Transverse colon (tissue), 4 donors: ENCODE measurements at regions not wholly inside any gene's neighbourhood (a gene's known extent, or its start where the extent isn't known, plus 50 kb on each side); places are given as distances from the start of the nearest gene placed in this dataset.

Experiments used
- DNase-seq: peaks from one replicate; pipeline ENCODE4 v3.0.0-alpha.2; 2019
- H3K27ac ChIP-seq, 4 donors: fragments of 200-600 bp; sonication (generic); 2 replicates each; pipeline ENCODE4 v1.5.1; 2016 to 2018; ENCODE audit warnings: inconsistent platforms in 4 of 4
- H3K27me3 ChIP-seq: fragments of 200-600 bp; sonication (generic); 2 replicates; pipeline ENCODE4 v1.5.1; 2017; ENCODE audit warnings: inconsistent platforms
- H3K36me3 ChIP-seq, 4 donors: fragments of 200-600 bp; sonication (generic); 2 replicates each; pipeline ENCODE4 v1.5.1; 2017 to 2019; ENCODE audit warnings: inconsistent platforms in 4 of 4
- H3K4me1 ChIP-seq, 4 donors: fragments of 200-600 bp; sonication (generic); 2 replicates each; pipeline ENCODE4 v1.5.1; 2017 to 2020; ENCODE audit warnings: inconsistent platforms in 4 of 4
- H3K4me3 ChIP-seq, 4 donors: fragments of 200-600 bp; sonication (generic); 1 replicate in 1 of 4; 2 replicates in 3 of 4; pipeline versions ENCODE4 v1.5.1 to v1.6.1; 2017 to 2019; ENCODE audit warnings: inconsistent platforms in 4 of 4
- H3K9me3 ChIP-seq, 2 donors: fragments of 200-600 bp; sonication (generic); 2 replicates each; pipeline ENCODE4 v1.5.1; 2017 to 2019; ENCODE audit warnings: inconsistent platforms in 2 of 2
- CTCF ChIP-seq, 5 experiments: fragments of 200-600 bp in 3 of 5; fragments of 450-650 bp in 2 of 5; sonication (generic) in 3 of 5; IDR thresholded peaks; 1 replicate in 2 of 5; 2 replicates in 3 of 5; pipeline ENCODE4 v1.5.1; 2016 to 2017; ENCODE audit warnings: antibody characterized with exemption in 5 of 5, inconsistent platforms in 3 of 5, mild to moderate bottlenecking in 2 of 5, moderate library complexity in 1 of 5
- EP300 ChIP-seq: sonication (generic); formaldehyde crosslinking; IDR thresholded peaks from one replicate; pipeline ENCODE4 v1.6.1; 2017; ENCODE audit warnings: antibody characterized with exemption, low read depth
- POLR2A ChIP-seq: fragments of 450-650 bp; IDR thresholded peaks from one replicate; pipeline ENCODE4 v1.6.1; 2016; ENCODE audit warnings: antibody characterized with exemption, mild to moderate bottlenecking, moderate library complexity
- POLR2AphosphoS5 ChIP-seq, 3 donors: sonication (generic); formaldehyde crosslinking; IDR thresholded peaks; one replicate each; pipeline ENCODE4 v1.6.1; 2016; ENCODE audit warnings: antibody characterized with exemption in 3 of 3
- WGBS, 2 donors: methylation state at CpG; one replicate each; pipeline ENCODE4 v1.1.5; 2018; ENCODE audit warnings: low coverage in 1 of 2; 5-methylcytosine and 5-hydroxymethylcytosine counted together
- in situ Hi-C, 4 donors: fragments of 200-750 bp; cut with MboI; loops; one replicate each; pipeline versions ENCODE4 v1.15.0 to v1.15.1; 2017; ENCODE audit warnings: low sequenced_read_pairs in 3 of 4, low pct_ligation_motif_present in 1 of 4, low pct_unique_long_range_greater_than_20kb in 1 of 4
- intact Hi-C: fragments of 100-400 bp; cut with DNase I; formaldehyde crosslinking; loops from one replicate; pipeline ENCODE4 v1.15.1; 2023; ENCODE audit warnings: low total_unique reads

GRCh38 chr3:103968131-103968530, 1398.6 kb upstream of the ALCAM start:
- Histone ChIP-seq H3K27ac (no peak overlapping the region), H3K9me3 (no peaks in the 10 kb centered on the region), H3K4me3 (no peak overlapping the region), H3K36me3 (no peaks in the 10 kb centered on the region), H3K4me1 (no peaks in the 10 kb centered on the region), H3K27me3 (no peaks in the 10 kb centered on the region)
- no peak for DNase-seq
- in situ Hi-C loops (no loop called here), intact Hi-C loops (no loop called here)
- 46 to 64% methylated on average over 2 of the region's 2 CpGs for WGBS, 2 donors
- TF ChIP-seq POLR2AphosphoS5 (IDR thresholded peaks at IDR 0.05) (no peak), POLR2A (no peak), EP300 (no peak), CTCF (IDR thresholded peaks at IDR 0.05) (no peak)

- intact Hi-C loops, result no loop called here
- TF ChIP-seq CTCF (IDR thresholded peaks at IDR 0.05) (no peak), POLR2A (no peak), EP300 (no peak), POLR2AphosphoS5 (IDR thresholded peaks at IDR 0.05) (no peak)
Measured at GRCh38 chr3:103968751-103969150, 1398.0 kb upstream of the ALCAM start.

GRCh38 chr3:103976931-103977339, 1389.8 kb upstream of the ALCAM start:
- H3K4me1 ChIP-seq, result no peaks in the 10 kb centered on the region
- DNase-seq, result no peak
- in situ Hi-C loops, result no loop called here
- 20 to 22% methylated on average over 1 of the region's 1 CpG for WGBS, 2 donors
- H3K27me3 ChIP-seq, result no peaks in the 10 kb centered on the region
- no peak for TF ChIP-seq CTCF (IDR thresholded peaks at IDR 0.05)
- TF ChIP-seq POLR2A, result no peak
- TF ChIP-seq POLR2AphosphoS5 (IDR thresholded peaks at IDR 0.05), result no peak
- no peak for TF ChIP-seq EP300
- no peak overlapping the region for H3K27ac ChIP-seq
- intact Hi-C loops, result no loop called here
- H3K9me3 ChIP-seq, result no peaks in the 10 kb centered on the region
- no peak overlapping the region for H3K4me3 ChIP-seq
- no peaks in the 10 kb centered on the region for H3K36me3 ChIP-seq

More at GRCh38 chr3:103968751-103969150, 1398.0 kb upstream of the ALCAM start:
- no peaks in the 10 kb centered on the region for H3K36me3 ChIP-seq
- H3K4me1 ChIP-seq, result no peaks in the 10 kb centered on the region
- in situ Hi-C loops, result no loop called here
- H3K27ac ChIP-seq, result no peak overlapping the region
- DNase-seq, result no peak
- no peaks in the 10 kb centered on the region for H3K9me3 ChIP-seq
- 14 to 25% methylated on average over 1 of the region's 1 CpG for WGBS, 2 donors
- H3K4me3 ChIP-seq, result no peak overlapping the region
- no peaks in the 10 kb centered on the region for H3K27me3 ChIP-seq

- no peak for TF ChIP-seq EP300
- TF ChIP-seq POLR2AphosphoS5 (IDR thresholded peaks at IDR 0.05), result no peak
- TF ChIP-seq CTCF (IDR thresholded peaks at IDR 0.05), result no peak
- TF ChIP-seq POLR2A, result no peak
- no peak overlapping the region for H3K27ac ChIP-seq
- H3K36me3 ChIP-seq, result no peaks in the 10 kb centered on the region
- in situ Hi-C loops, result no loop called here
- H3K4me3 ChIP-seq, result no peak overlapping the region
- intact Hi-C loops, result no loop called here
- no peaks in the 10 kb centered on the region for H3K4me1 ChIP-seq
- no peaks in the 10 kb centered on the region for H3K9me3 ChIP-seq
- DNase-seq, result no peak
- no peaks in the 10 kb centered on the region for H3K27me3 ChIP-seq
- 42 to 44% methylated on average over 2 of the region's 2 CpGs for WGBS, 2 donors
Measured at GRCh38 chr3:103977417-103977816, 1389.3 kb upstream of the ALCAM start.
